ENCODE measurements at regions not wholly inside any gene's neighbourhood (a gene's known extent, or its start where the extent isn't known, plus 50 kb on each side); places are given as distances from the start of the nearest gene placed in this dataset.

GRCh38 chr20:52295556-52295955 is 104.0 kb upstream of the ZFP64 start:
- DNase-seq, result no peak

- no peak for DNase-seq
These were observed 102.6 kb upstream of the ZFP64 start for GRCh38 chr20:52294106-52294628.

GRCh38 chr20:52291109-52291508 is 99.5 kb upstream of the ZFP64 start:
- no peak for DNase-seq

GRCh38 chr20:52290569-52290968 is 99.0 kb upstream of the ZFP64 start:
- DNase-seq, result no peak

- DNase-seq, result no peak
These were observed 98.5 kb upstream of the ZFP64 start for GRCh38 chr20:52289956-52290565.

GRCh38 chr20:52280407-52280806 is 88.8 kb upstream of the ZFP64 start:
- no peak for DNase-seq

GRCh38 chr20:52279706-52280105 is 88.1 kb upstream of the ZFP64 start:
- DNase-seq, result no peak

- no peak for DNase-seq
These were observed 83.7 kb upstream of the ZFP64 start for GRCh38 chr20:52275181-52275691.

- no peak for DNase-seq
These were observed 79.1 kb upstream of the ZFP64 start for GRCh38 chr20:52270696-52271095.

- no peak for DNase-seq
These were observed 78.5 kb upstream of the ZFP64 start for GRCh38 chr20:52270001-52270606.

GRCh38 chr20:52269321-52269720 is 77.7 kb upstream of the ZFP64 start:
- no peak for DNase-seq

- DNase-seq, result no peak
These were observed 76.7 kb upstream of the ZFP64 start for GRCh38 chr20:52268184-52268749.

GRCh38 chr20:52267418-52267817 is 75.8 kb upstream of the ZFP64 start:
- DNase-seq, result no peak

- DNase-seq, result no peak
These were observed 72.2 kb upstream of the ZFP64 start for GRCh38 chr20:52263757-52264156.

GRCh38 chr20:52261792-52262191 is 70.2 kb upstream of the ZFP64 start:
- no peak for DNase-seq

GRCh38 chr20:52259295-52259694 is 67.7 kb upstream of the ZFP64 start:
- DNase-seq, result no peak

GRCh38 chr20:52256454-52256853 is 64.9 kb upstream of the ZFP64 start:
- DNase-seq, result no peak

- DNase-seq, result no peak
These were observed 61.1 kb upstream of the ZFP64 start for GRCh38 chr20:52252664-52253063.

GRCh38 chr20:52251827-52252226 is 60.2 kb upstream of the ZFP64 start:
- no peak for DNase-seq

- no peak for DNase-seq
These were observed 59.6 kb upstream of the ZFP64 start for GRCh38 chr20:52251136-52251700.

- no peak for DNase-seq
These were observed 56.0 kb upstream of the ZFP64 start for GRCh38 chr20:52247548-52247947.

GRCh38 chr20:52246366-52246765 is 54.8 kb upstream of the ZFP64 start:
- no peak for DNase-seq

- no peak for DNase-seq
These were observed 53.1 kb upstream of the ZFP64 start for GRCh38 chr20:52244702-52245101.

All from GOT3 (cell line).